Vagina (tissue), 2 donors: ENCODE measurements at regions not wholly inside any gene's neighbourhood (a gene's known extent, or its start where the extent isn't known, plus 50 kb on each side); places are given as distances from the start of the nearest gene placed in this dataset.

Experiments
- CTCF ChIP-seq, 3 experiments: fragments of 450-650 bp in 2 of 3; fragments of 200-600 bp in 1 of 3; sonication (generic) in 1 of 3; IDR thresholded peaks; one replicate each; pipeline ENCODE4 v1.5.1; 2017 to 2019; ENCODE audit warnings: antibody characterized with exemption in 3 of 3, mild to moderate bottlenecking in 2 of 3, moderate library complexity in 2 of 3
- POLR2A ChIP-seq, 2 donors: fragments of 450-650 bp; IDR thresholded peaks; one replicate each; pipeline ENCODE4 v1.6.1; 2017; ENCODE audit warnings: antibody characterized with exemption in 2 of 2, mild to moderate bottlenecking in 2 of 2, moderate library complexity in 2 of 2
- POLR2AphosphoS5 ChIP-seq, 2 donors: sonication (generic); formaldehyde crosslinking; IDR thresholded peaks; one replicate each; pipeline ENCODE4 v1.9.0; 2017; ENCODE audit warnings: antibody characterized with exemption in 2 of 2, mild to moderate bottlenecking in 2 of 2, low read depth in 1 of 2; ENCODE audit not compliant: insufficient read depth in 1 of 2

- no peak for TF ChIP-seq CTCF (IDR thresholded peaks at IDR 0.05)
- no peak for TF ChIP-seq POLR2AphosphoS5 (IDR thresholded peaks at IDR 0.05; ENCODE audit: insufficient read depth in 1 of 2, low read depth in 1 of 2)
- TF ChIP-seq POLR2A (IDR thresholded peaks at IDR 0.05), result no peak
These were observed 526.6 kb upstream of the CCDC196 start for GRCh38 chr14:65959563-65960024.
